ENCODE measurements at regions not wholly inside any gene's neighbourhood (a gene's known extent, or its start where the extent isn't known, plus 50 kb on each side); places are given as distances from the start of the nearest gene placed in this dataset.

DNA sequence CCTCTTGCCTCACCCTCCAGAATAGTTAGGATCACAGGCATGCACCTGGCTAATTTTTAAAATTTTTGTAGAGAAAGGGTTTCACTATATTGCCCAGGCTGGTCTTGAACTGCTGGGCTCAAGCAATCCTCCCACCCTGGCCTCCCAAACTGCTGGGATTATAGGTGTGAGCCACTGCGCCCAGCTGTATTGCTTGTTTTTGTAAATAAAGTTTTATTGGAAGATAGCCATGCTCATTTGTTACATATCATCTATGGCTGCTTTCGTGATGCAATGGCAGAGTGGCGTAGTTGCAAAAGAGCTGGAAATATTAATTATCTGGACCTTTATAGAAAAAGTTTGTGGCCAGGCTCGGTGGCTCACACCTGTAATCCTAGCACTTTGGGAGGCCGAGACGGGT is 109.4 kb upstream of the SPRED2 start:
- TF ChIP-seq POLR2A (IDR thresholded peaks at IDR 0.05) (no peak), CTCF (IDR thresholded peaks at IDR 0.05) (no peak), POLR2AphosphoS5 (IDR thresholded peaks at IDR 0.05) (no peak), EP300 (IDR thresholded peaks at IDR 0.05; ENCODE audit: low read depth) (no peak)
